Right kidney (tissue), 1 donor: ENCODE measurements at regions not wholly inside any gene's neighbourhood (a gene's known extent, or its start where the extent isn't known, plus 50 kb on each side); places are given as distances from the start of the nearest gene placed in this dataset.

Experiments used
- DNase-seq: peaks from one replicate; pipeline ENCODE4 v3.0.0-alpha.2; 2016

DNA sequence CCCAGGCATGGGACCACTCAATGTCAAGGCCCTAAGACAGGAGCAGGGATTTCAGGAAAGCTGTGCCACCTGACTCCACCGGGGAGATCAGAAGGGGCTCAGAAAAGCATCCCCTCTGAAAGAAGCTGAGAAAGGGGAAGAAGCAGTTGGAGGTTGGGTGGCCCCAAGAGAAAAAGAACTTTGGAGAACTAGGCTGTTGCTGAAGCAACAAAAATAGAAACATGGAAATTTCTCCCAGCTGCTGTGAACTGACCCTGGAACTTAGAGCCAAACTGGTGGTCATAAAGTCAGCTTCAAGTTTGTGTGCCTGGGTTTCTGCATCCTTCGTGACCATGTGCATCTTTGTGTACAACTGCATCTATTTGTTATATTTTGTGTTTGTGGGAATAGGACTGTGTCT is 534.5 kb downstream of the MAFB start:
- no peak for DNase-seq

DNA sequence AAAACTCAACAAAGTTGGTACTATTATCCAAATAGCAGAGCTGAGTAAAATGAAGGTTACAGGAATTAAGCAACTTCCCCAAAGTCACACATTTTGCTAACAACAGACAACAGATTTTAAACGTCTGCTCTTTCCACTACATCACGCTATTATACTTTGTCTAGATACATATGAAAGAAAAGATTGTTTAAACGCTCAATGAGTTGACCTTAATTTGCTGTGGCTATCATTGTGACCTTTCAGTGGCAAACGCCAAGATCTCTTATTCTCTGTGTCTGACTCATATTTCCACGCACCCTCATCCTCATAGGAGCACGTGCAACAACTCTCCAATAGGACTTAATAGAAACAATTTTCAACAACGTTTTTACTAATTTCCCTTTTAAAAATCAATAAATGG is 540.1 kb downstream of the MAFB start:
- no peak for DNase-seq

DNA sequence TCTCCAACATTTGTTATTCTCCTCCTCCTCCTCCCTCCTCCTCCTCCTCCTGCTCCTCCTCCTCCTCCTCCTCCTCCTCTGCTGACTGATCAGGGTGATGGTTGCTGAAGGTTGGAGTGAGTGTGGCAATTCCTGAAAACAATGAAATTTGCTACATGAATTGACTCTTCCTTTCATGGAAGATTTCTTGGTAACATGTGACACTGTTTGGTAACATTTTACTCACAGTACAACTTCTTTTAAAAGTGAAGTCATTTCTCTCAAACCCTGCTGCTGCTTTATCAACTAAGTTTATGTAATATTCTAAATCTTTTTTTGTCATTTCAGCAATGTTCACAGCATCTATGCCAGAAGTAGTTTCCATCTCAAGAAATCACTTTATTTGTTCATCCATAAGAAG is 543.0 kb downstream of the MAFB start:
- DNase-seq: no peak

DNA sequence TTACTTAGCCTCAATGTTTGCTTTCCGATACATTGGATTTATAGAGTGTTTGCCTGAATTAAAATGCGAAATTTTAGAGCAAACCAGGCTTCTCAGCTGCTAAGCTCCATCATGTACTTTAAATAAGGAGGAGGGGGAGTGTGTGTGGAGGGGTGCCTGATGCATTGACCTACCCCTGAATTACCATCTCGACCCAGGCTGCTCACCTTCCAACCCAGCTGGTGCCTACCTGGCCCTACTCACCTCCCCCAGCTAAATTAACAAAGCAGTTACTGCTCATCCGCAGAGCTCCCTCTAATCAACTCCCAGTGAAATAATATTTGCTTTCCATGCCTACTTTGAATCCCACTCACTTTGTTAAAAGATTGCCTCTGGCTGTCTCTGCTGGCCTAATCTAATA is 544.5 kb downstream of the MAFB start:
- peak; percentile 22 for DNase-seq

DNA sequence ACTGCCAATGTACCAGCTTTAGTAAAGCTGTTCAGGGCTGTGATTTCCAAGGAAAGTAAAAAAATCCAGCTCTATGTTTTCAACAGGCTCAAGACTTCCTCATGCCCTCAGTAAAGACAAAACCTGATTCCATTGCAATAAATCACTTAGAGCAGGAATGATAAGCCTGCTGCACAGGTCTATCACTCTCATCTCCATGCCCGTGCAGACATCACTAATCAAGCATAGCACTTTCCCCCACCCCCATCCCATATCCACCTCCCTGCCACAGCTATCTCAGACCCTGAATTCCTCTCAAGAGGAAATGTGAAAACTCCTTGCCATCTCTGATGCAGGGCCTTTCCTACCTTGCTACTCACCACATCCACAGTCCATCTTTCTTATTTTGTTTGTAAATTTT is 554.9 kb downstream of the MAFB start:
- DNase-seq: no peak

DNA sequence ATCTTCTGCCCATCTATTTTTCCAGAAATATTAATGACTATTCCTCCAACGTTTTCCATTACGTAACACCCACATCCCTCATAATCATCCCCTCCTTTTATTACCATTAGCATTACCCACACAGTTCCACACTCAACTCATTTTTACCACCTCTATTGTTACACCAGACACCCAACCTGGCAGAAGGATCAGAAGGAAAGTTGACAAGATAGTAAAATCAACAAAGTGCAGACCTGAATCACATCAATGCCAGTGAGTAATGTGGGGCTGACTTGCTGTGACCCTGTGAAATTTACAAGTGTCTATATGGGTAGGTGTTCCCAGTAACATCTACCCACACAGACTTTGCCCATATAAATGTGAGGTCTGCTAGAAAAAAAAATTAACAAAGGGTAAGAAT is 568.2 kb downstream of the MAFB start:
- no peak for DNase-seq

DNA sequence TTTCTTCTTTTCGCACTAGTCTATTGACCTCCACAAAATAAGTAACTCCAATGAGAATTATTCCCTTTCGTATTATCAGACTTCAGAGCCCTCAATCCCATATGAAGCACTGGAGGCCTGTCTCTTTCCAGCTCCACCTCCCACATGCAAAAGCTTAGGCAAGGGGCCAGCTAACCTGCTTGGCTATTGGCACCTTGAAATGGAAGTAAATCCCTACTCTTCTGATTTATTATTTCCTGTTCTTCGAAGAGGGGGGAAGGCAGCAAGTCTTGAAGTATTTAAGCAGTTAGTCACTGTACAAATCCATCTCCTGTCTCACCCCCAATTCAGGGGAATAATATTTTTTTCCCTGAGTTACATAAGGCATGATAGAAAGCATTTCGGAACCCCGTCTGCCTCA is 577.8 kb downstream of the MAFB start:
- no peak for DNase-seq

DNA sequence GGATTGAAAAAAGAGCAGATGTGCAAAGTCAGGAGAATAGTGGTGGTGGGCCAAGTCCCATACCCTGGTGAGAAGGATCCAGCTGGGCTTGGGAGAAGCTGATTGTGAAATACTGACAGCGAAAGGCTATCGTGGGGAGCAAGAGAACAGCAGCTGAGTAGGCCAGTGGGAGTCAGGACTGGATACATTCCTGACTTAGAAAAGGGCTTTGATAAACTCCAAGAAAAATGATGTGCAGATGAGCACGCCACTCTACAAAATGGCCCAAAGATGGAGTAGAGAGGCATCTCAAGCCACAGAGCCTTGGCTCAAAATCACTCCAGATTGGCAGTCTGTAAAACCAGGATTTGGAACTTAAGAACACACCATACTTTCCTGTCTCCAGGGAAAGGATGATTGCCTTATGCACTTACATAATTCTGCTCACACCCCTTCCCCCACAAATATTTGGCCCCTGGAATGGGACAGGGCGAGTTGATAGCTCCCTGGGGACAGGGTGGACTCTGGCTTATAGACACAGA is 578.7 kb downstream of the MAFB start:
- no peak for DNase-seq

DNA sequence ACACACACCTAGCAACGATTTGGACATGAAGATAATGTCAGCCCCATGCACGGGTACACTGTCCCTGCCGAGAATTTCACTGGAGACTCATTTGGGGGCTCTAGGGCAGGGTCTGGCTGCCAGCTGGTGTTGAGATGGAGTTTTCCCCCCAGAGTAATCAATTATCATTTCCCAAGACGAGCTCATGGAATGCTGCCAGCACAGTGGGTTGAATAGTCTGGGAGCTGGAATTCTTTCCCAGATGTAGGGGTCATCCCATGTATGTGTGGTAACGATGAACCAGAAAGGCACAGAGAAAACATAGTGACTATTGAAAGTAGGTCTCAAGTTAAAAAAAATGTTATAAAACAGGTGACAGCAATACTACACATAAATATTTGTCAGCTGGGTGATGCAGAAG is 579.9 kb downstream of the MAFB start:
- no peak for DNase-seq

DNA sequence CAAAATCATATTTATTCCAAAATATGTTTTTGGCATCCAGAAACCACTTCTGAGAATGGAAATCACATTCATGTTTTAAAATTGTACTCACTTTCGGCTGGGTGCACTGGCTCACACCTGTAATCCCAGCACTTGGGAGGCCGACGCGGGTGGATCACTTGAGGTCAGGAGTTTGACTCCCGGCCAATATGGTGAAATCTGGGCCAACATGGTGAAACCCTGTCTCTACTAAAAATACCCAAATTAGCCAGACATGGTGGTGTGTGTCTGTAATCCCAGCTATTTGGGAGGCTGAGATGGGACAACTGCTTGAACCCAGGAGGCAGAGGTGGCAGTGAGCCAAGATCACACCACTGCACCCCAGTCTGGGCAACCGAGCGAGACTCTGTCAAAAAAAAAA is 580.7 kb downstream of the MAFB start:
- DNase-seq: no peak

DNA sequence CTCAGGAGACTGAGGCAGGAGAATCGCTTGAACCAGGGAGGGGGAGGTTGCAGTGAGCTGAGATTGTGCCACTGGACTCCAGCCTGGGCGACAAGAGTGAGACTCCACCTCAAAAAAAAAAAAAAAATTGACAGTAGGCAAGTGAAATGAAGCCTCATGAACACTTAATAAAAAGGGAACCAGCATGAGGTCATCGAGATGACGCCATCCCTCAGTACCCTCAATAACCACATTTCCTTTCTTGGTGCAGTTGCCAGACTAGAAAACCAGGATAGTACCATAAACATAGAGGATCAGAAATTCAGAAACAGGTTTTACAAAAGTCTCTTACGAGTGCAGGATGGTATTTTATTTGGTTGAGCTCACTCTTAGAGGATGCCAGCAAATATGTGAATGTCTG is 584.1 kb downstream of the MAFB start:
- no peak for DNase-seq

DNA sequence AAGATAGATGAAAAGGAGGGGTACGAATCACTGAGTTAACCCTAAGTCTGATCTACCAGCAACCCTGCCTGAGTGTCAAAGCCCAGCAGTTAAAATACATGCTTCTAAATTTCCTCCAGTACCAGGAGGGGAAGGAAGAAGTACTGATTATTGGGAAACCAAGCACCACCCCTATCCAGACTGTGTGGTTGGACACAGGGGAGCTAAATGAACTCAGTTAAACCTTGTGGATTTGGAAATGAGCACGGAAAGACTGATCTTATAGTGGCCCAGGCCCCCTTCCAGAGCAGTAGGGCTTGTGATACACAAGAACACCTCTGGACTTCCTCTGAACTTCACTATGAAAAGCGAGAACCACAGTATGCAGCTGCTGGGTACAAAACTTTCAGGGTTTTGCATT is 585.6 kb downstream of the MAFB start:
- no peak for DNase-seq

DNA sequence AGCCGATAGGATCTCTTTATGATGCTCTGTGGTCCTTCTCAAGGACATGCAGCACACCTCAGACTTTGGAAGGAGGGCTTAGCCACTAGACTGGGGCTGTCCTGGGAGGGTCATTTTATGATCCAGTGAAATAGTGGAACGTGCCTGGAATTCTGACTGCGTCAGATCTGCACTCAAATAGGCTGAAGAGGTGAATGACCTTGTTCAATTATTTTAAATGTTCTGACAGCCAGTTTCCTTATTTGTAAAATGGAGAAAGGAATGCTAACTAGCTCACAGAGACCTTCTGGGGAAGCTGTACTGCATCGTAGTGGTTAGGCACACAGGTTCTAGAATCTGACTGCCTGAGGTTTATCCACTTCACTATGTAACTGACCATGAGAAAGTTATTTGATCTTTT is 587.5 kb downstream of the MAFB start:
- no peak for DNase-seq

DNA sequence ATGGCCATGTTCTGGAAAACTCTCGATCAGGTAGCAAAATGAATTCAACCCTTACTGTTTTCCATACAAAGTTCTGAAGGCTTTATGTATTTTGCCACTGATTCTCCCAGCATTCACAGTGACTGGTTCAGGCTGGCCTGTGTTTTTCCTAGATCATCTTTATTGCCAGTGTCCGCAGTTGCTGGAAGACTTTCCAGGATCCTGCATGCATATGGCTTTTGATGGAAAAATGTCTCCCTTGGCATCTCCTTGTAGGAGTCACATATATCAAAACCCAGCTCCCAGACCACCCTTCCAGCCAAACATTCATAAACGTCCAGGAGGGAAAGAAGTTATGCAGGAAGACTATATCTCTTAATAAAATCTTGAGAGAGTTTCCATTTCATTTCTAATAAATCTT is 588.8 kb downstream of the MAFB start:
- no peak for DNase-seq

DNA sequence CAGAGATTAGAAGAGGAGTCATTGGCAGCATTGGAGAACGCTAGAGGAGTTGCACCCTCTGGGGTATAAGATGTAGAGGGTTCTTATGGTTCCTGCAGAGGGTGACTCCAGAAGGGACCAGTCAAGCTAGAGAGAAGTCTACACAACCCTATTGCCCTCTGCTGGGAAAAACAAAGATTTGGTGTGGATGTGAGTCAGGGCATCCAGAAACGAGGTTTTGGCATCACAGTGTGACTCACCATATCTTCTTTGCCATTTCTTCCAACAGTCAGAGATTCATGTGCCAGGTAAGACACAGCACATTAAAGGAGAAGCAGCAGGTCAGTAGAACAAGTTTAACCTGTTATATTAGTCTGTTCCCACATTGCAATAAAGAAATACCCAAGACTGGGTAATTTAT is 598.8 kb downstream of the MAFB start:
- DNase-seq: no peak

DNA sequence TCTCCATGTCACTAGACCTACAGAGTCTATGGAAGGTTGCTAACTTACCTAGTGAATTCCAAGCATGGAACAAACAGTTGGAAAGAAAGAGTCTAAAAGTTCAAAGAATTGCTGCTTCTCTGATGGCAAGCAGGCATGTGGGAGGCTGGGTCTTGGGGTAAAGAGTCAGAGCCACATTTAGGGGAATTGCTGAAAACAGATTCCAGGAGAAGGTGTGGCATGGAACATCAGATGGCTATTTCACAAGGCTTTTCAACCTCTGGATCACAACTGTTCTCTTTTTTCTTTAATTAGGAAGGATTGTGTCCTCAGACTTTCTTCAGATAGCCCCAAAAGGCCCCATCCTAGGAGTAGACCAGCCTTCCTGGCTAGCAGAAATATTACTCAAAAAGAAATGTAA is 601.5 kb downstream of the MAFB start:
- no peak for DNase-seq

DNA sequence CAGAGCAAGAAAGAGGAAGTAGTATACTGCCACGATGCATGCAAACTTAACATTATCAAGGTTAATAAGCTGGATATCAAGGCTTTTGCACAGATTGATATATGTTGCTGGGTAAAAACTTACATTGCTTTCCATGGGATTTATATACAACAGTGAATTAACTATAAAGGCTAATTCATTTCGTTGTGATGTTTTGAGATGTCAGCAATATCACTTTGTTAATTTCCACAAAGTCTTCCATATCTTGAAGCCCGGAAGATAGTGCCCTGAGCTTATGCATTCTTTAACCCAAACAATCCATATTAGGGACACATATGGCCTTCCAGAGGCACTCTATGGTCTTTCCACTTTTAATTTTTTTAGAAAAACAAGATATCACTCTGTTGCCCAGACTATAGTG is 603.5 kb downstream of the MAFB start:
- DNase-seq: no peak

DNA sequence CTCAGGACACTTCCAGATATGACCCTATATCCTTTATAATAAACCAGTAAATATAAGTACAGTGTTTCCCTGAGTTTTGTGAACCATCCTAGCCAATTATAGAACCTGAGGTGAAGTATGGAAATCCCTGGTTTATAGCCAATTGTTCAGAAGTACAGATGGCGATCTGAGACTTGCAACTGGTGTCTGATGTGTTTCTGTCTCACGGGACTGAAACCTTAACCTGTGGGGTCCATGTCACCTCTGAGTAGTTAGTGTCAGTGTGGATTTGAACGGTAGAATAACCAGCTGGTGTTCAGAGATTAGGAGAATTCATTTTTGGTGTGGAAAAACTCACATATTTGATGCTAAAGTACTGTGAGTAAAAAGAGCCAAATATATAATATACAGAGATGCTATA is 606.6 kb downstream of the MAFB start:
- DNase-seq: no peak

DNA sequence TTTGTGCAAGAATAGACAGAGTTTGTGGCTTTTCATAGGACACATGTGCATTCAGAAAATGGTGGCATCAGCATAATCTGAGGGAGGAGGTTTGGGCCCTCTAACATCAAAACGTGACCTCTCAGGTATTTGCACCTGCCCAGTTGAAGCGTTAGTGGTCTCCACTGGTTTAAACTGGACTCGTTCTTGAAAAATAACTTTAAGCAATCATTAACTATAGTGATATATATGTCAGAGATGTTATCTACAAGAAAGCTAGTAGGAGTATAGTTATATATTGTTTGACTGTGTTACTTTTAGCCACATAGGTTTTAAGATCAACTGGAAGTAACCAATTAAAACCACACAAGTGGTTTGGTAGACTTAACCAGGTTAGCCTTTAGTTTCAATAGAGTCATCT is 607.4 kb downstream of the MAFB start:
- DNase-seq: no peak

DNA sequence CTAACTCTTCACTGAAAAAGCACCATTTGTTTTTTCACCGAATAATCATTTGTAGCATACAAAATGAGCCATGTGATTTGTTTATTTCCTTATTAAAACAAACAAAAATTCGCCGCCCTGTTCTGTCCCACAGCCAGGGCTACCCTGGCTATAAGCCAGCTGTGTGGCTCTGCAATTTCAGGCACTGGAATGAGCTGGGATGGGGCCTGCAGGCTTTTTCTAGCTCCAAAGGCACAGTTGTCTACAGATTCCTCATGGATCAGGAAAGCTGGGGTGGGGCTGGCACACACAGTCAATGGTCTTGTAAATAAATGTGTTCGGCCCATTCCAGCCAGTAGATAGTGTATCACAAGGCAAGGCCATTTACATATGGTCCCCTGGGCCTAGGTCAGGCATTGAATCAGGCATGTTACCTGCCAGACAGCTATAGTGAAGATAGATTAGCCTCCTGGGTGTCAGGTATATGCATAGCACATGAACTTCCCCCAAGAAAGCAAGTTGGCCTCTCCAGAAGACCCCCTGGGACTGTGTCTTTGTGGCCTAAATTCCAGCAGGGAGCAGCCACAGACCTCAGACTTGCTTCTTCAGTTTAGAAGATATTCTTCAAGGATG is 608.9 kb downstream of the MAFB start:
- no peak for DNase-seq

DNA sequence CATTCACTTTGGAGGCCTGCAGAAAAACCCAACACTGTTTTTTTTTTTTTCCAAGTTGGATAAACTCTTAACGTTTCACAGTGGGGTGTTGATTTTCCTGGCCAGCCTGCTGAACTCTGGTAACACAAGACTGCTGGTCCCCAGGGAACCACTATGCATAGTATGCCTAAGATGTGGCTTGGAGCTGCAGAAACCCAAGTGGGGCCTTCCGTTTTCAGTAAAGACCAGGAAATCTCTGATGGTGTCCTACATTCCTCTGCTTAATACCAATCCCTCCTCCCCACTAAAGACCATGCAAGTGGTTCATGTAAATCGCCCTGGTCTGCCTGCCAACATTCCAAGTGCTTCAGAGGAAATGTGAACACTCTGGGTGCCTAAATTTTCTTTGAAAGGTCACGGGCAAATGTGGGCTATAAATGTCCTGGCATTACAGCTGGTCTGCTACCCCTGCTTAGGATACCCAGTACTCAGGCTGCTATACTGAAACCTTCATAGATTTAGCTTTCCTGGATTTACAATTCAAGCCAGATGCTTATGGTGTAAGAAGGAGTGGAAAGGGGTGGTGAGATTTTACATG is 615.4 kb downstream of the MAFB start:
- DNase-seq: no peak

DNA sequence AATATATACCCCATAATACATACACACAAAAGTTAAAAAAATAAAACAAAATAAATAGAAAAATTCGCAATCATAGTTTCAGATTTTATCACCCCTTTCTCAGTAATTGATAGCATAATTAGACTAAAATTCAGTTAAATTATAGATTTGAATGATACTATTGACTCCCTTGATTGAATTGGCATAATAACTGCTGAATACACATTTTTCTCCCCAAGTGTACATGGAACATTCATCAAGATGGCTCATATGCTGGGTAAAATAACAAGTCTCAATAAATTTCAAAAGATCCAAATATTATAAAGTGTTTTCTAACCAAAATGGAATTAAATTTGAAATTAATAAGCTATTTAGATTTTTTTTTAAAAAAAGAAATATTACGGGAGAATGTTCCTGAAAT is 616.1 kb downstream of the MAFB start:
- DNase-seq: no peak

DNA sequence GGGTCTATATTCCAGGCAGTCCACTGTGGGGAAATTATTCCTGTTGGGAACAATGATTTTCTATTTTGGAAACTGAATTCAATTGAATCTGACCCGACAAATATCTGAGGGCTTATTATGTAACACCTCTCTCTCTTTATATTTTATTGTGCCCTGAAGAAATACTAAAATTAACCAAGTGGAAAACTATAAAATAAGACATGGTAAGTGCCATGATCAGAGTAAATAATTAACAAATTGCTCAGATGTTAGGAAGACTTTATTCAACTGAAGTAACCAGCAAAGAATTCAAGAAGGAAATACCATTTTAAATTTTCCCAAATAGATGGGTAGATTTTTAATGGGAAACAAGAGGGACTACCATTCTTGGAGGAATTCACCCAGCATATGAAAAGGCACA is 632.9 kb downstream of the MAFB start:
- no peak for DNase-seq

DNA sequence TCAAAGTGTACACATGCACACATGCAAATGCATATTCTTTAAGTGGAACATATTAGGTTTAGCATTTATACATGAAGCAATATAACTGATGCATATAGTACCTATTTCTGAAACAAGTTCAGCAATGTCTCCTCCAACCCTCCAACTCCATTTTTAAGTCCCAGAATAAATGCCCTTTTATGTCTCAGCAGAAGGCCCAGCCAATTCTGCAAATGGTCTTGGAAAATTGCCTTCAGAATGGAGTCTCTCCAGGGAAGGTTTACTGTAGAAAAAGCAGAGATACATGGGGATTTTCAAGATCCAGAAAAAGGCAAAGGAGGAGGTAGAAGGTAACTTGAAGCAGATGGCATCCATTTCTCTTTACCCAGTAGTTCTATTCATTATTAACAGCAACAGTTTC is 633.3 kb downstream of the MAFB start:
- DNase-seq: no peak

DNA sequence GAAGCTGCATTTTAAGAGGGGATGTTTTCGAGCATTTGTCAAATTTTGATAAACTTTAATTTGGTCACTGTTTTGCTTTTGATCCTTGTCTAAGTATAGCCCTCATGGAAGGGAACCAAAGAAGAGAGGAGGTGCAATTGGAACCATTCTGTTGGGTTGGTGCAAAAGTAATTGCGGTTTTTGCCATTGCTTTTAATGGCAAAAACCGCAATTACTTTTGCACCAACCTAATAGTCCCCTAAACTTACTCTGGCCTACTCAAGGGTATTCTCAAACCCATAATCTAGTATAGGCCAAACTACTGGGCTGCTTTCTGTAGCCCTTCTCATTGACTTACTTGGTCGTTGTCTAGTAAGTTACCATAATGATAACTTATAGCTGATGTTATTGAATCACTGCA is 634.7 kb downstream of the MAFB start:
- DNase-seq: no peak
